Panc1 (cell line): ENCODE measurements at regions not wholly inside any gene's neighbourhood (a gene's known extent, or its start where the extent isn't known, plus 50 kb on each side); places are given as distances from the start of the nearest gene placed in this dataset.

Experiments used
- POLR2AphosphoS5 ChIP-seq: IDR thresholded peaks from 2 replicates; pipeline ENCODE4 v1.6.1; 2012; ENCODE audit warnings: mild to moderate bottlenecking, low read depth, low read length, moderate library complexity
- REST ChIP-seq, 2 experiments: IDR thresholded peaks; 2 replicates each; pipeline ENCODE4 v1.6.1; 2011 to 2012; ENCODE audit warnings: low read depth in 2 of 2, control low read depth in 1 of 2, low read length in 1 of 2, mild to moderate bottlenecking in 1 of 2, moderate library complexity in 1 of 2; ENCODE audit not compliant: insufficient read depth in 1 of 2
- TCF7L2 ChIP-seq: IDR thresholded peaks from 2 replicates; pipeline ENCODE4 v1.6.1; 2011; ENCODE audit warnings: mild to moderate bottlenecking, low read depth, low read length, inconsistent platforms
- TF ChIP-seq, protein P1 (sequence below): fragments of 450-650 bp; IDR thresholded peaks from 2 replicates; pipeline ENCODE4 v1.5.1; 2017; ENCODE audit warnings: mild to moderate bottlenecking

GRCh38 chr16:66115373-66115772, 251.1 kb upstream of the CDH5 start:
- TF ChIP-seq, protein P1, sequence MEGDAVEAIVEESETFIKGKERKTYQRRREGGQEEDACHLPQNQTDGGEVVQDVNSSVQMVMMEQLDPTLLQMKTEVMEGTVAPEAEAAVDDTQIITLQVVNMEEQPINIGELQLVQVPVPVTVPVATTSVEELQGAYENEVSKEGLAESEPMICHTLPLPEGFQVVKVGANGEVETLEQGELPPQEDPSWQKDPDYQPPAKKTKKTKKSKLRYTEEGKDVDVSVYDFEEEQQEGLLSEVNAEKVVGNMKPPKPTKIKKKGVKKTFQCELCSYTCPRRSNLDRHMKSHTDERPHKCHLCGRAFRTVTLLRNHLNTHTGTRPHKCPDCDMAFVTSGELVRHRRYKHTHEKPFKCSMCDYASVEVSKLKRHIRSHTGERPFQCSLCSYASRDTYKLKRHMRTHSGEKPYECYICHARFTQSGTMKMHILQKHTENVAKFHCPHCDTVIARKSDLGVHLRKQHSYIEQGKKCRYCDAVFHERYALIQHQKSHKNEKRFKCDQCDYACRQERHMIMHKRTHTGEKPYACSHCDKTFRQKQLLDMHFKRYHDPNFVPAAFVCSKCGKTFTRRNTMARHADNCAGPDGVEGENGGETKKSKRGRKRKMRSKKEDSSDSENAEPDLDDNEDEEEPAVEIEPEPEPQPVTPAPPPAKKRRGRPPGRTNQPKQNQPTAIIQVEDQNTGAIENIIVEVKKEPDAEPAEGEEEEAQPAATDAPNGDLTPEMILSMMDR = no peak
- TF ChIP-seq REST (IDR thresholded peaks at IDR 0.05; ENCODE audit: insufficient read depth in 1 of 2, low read depth in 2 of 2, low read length in 1 of 2) (no peak), POLR2AphosphoS5 (no peak), TCF7L2 (no peak)
